ENCODE measurements at regions not wholly inside any gene's neighbourhood (a gene's known extent, or its start where the extent isn't known, plus 50 kb on each side); places are given as distances from the start of the nearest gene placed in this dataset.
A peak's percentile ranks its signal among the peaks of the same experiment; 100 is the strongest.
"Not testable (repeated sequence)": the region's sequence is repeated elsewhere in the genome, so short reads cannot be mapped to it uniquely, and the experiment has no call there.

DNA sequence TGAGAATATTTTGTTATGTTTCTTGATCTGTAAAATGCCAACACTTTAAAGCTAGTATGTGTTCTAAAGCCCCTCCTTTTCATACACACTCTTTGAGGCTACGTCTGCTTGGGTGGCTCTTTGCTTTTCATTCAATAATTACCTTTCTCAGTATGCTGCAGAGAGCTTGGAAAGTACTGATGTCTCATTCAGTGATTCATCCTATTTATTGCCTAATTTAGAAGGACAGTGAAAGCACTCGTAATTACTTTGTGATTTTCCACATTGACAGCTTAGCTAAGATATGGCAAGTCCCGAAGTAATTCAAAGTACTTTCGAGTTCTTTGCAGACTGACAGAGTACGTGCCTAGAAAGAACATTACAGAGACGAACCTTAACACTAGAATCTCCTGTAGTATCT is 57.2 kb downstream of the BMP15 start:
- FAIRE-seq = no peak

DNA sequence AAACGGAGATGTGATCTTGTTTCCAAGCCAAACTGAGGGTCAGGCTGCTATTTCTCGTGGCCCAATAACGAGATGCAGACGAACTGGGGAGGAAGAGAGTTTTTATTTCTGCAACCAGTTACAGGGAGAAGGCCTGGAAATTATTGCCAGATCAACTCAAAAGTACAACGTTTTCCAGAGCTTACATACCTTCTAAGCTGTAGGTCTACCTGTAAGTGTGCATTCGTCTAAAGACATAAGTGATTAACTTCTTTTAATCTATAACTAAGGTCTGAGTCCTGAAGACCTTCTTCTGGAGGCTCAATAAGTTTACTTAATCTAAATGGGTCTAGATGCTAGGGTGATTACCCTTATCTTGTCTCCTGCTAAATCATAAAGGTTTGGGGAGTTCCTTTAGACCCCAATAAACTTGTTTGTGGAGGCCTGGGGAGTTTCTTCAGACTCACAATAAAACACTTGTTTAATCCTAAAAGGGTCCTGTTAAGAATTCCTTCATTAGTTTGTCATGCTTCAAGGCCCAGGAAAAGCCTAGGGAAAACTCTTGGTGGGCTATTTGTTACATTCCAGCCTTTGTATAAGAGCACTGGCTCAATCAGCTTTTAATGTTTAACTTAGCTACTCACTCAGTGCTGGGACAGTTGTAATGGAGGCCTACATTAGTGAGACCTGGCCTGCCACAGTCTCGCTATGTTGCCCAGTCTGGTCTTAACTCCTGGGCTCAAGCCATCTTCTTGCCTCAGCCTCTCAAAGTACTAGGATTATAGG is 58.5 kb downstream of the BMP15 start:
- FAIRE-seq = not testable (repeated sequence)

DNA sequence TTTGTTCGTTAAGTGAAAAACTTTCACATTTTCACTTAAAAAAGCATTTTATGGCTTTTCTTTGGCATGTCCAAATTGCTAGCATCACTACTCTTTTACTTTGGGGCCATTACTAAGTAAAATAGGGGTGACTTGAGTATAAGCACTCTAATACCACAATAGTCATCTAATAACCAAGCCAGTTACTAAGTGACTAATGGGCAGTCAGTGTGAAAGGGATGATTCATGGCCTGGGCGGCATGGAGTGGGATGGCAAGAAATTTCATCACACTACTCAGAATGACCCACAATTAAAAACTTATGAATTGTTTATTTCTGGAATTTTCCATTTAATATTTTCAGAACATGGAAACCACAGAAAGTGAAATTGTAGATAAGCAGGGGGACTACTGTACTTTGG is 60.9 kb downstream of the BMP15 start:
- no peak for FAIRE-seq

DNA sequence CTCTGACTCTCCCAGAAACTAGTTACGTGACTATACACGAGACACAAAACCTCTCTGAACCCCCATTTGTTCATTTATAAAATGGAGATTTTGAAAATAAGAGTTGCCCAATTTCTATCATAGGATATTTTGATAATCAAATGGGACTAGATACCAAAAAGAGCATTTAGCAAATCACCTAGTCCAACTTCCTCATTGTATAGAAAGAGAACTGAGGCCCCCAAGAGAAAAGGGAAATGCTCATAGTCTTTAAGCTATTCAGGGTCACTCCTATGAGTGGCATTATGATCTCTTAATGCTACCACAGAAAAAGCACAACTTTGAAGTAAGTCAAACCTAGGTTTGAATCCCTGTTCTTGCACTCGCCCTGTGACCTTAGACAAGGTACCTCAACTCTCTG is 62.7 kb downstream of the BMP15 start:
- no peak for FAIRE-seq

DNA sequence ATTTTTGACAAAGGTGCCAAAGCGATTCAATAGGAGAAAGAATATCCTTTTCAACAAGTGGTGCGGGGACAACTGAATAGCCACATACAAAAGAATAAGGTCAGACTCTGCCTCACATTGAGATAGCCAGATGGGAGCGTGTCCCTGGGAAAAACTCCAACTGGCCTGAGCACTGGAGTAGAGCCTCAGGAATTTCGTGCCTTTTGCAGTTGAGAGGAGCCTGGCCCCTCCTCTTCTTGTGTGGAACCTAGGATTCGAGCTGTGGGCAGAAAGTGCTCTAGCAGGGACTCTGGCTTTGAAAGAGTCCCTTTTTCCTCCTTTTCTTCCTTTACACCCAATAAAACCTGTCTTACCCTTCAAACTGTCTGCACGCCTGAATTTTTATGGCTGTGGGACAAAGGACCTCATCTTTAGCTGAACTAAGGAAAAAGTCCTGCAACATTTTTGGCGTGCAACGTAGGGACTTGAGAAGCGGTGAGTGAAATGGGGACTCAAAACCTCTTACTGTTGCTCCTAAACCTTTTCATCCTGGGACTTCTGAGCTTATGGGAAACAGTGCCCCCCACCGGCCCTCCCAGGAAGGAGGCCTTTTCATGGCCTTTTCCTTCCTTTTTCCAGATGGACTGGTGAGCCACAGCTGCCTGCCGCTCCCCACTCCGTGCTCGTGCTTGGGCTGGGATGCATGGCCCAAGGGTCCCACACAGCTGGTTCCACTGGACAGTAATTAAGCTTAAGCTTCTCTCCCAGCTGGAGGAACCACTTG is 68.6 kb downstream of the BMP15 start:
- no peak for FAIRE-seq

DNA sequence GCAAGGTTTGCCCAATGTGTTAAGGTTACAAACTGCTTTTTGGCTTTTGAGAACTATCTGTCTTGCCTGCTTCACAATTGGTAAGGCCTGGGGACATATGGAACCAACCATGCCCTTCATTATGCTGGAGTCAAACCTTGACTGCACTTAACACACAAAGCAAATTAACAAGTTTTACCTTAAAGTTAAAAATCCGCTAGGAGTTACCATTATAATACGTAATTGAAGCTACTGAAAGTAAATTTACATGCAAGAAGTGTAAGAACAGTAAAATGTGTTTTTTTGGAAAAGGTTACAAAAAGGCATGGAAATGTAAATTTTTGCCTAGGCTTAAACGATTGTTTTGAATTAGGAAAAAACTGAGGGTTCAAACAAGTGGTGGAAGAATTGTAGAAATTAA is 69.7 kb downstream of the BMP15 start:
- FAIRE-seq = no peak

- no peak for FAIRE-seq
These were observed 78.1 kb downstream of the BMP15 start for GRCh38 chrX:50988649-50989048.

DNA sequence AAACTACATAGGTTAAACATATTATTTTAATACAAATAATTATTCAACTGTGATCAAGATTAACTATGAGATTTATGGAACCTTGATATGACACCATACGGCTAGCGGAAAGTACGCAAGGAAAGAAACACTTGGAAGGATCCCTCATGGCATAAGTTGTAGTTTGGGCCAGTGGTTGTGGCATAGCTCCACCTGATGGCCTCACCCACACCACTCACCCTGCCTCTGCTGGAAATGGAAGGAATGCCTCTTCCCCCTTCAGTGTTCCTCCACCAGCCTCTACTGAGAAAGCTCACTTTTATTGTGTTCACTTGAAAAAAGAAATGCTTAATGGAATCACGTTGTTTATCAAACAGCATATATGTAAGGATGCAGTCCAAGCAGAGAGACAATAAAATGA is 86.4 kb downstream of the BMP15 start:
- no peak for FAIRE-seq

GRCh38 chrX:51000384-51000783 is 89.8 kb downstream of the BMP15 start:
- FAIRE-seq = not testable (repeated sequence)

- FAIRE-seq = not testable (repeated sequence)
These were observed 91.4 kb downstream of the BMP15 start for GRCh38 chrX:51001733-51002632.

- FAIRE-seq = no peak
These were observed 95.5 kb downstream of the BMP15 start for GRCh38 chrX:51006064-51006463.

DNA sequence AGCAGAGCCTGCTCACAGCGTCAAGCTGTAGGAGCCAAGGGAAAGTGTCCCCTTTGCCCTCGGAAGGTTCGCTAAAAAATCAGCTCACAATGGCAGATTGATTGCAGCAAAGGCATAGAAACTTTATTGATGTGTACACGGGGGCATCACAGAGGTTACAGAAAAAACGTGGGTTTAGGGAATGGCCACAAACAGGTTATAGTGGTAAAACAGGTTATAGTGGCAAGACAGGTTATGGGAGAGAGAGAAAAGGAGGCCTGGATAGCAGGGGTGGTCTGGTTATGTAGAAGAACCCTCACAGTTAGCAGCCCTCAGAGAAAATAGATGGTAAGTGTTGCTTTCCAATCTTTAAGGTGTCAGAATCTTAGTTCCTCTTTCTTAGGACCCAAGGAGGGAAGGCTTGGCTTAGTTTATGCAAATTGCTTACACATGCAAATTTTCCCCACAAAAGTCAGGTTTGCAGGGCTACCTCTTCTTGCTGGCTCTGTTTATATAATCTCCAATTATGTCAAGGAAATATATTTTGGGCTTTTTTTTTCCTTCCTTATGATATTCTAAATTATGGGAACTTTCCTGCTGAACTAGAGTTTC is 113.7 kb downstream of the BMP15 start:
- FAIRE-seq = no peak

GRCh38 chrX:51026862-51027261 is 116.3 kb downstream of the BMP15 start:
- FAIRE-seq = no peak

GRCh38 chrX:51035746-51036145 is 125.2 kb downstream of the BMP15 start:
- FAIRE-seq = no peak

- FAIRE-seq = no peak
These were observed 137.4 kb downstream of the BMP15 start for GRCh38 chrX:51047950-51048349.

DNA sequence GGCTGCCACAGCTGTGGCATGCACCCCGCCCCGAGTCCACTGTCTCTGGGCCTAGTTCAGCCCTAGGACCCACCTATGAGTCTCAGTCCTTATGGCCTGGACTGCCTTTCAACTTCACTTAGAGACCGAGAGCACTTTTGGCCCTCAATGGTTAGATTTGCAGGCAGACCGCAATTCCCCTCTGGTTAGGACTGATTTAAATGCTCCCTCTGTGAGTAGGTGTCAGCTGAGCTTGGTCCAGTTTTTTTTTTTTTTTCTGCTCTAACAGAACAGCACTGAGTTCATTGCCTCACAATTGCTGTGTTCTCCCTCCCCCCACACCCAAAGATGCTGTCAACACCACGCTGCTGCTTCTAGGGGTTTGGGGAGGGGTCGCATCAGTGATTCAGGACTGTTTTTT is 143.2 kb downstream of the BMP15 start:
- no peak for FAIRE-seq

GRCh38 chrX:51098046-51098445 is 187.5 kb downstream of the BMP15 start:
- FAIRE-seq = no peak

DNA sequence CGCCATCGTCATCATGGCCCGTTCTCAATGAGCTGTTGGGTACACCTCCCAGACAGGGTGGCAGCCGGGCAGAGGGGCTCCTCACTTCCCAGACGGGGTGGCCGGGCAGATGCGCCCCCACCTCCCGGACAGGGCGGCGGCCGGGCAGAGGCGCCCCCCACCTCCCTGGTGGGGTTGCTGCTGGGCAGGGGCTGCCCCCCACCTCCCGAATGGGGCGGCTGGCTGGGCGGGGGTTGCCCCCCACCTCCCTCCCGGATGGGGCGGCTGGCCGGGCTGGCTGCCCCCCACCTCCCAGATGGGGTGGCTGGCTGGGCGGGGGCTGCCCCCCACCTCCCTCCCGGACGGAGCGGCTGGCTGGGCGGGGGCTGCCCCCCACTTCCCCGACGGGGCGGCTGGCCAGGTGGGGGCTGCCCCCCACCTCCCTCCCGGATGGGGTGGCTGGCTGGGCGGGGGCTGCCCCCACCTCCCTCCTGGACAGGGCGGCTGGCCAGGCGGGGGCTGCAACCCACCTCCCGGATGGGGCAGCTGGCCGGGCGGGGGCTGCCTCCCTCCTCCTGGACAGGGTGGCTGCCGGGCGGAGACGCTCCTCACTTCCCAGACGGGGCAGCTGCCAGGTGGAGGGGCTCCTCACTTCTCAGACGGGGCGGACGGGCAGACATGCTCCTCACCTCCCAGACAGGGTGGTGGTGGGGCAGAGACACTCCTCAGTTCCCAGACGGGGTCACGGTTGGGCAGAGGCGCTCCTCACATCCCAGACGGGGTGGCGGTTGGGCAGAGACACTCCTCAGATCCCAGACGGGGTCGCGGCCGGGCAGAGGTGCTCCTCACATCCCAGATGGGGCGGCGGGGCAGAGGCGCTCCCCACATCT is 208.8 kb downstream of the BMP15 start:
- FAIRE-seq = not testable (repeated sequence)

GRCh38 chrX:51125743-51126142 is 206.9 kb upstream of the NUDT10 start:
- not testable (repeated sequence) for FAIRE-seq

GRCh38 chrX:51144828-51145442 is 187.7 kb upstream of the NUDT10 start:
- FAIRE-seq = peak; percentile 8

DNA sequence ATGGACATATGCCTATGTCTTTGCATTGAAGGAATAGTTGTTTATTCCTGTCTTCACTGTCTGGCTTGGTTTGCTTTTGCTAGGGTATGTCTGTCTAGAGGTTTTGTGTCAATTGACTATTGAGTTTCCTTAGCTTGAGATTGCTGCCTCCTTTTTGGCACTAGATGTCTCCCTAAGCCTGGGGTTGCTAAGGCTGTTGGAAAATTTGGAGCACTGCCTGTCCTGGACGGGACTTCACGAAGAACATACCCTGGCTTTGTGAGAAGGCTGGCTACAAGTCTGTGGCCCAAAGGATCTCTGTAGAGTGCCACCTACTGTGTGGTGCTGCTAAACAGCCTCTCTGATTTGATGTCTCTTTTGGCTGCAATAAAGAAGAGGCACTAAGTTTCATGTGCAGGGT is 183.8 kb upstream of the NUDT10 start:
- FAIRE-seq = no peak

Measured in G401.6 (cell line).